HepG2 (cell line): ENCODE measurements at regions not wholly inside any gene's neighbourhood (a gene's known extent, or its start where the extent isn't known, plus 50 kb on each side); places are given as distances from the start of the nearest gene placed in this dataset.

Source experiments
- ARNTL ChIP-seq: sonication (generic); formaldehyde crosslinking; IDR thresholded peaks from 2 replicates; pipeline ENCODE4 v1.4.0; 2020; ENCODE audit warnings: mild to moderate bottlenecking, missing genetic modification reagents
- ATF4 ChIP-seq, 2 experiments: fragments of 450-650 bp in 1 of 2; sonication (generic) in 1 of 2; formaldehyde crosslinking; IDR thresholded peaks; 2 replicates each; pipeline versions ENCODE4 v1.5.0 to v1.8.0; 2020 to 2022; ENCODE audit warnings: mild to moderate bottlenecking in 1 of 2, missing genetic modification reagents in 1 of 2
- E2F5 ChIP-seq: sonication (generic); formaldehyde crosslinking; conservative IDR thresholded peaks from 2 replicates; pipeline ENCODE4 v1.4.0; 2020; ENCODE audit warnings: missing genetic modification reagents
- ESRRA ChIP-seq: sonication (generic); formaldehyde crosslinking; IDR thresholded peaks from 2 replicates; pipeline ENCODE4 v1.5.1; 2020; ENCODE audit warnings: mild to moderate bottlenecking, low read depth, missing genetic modification reagents
- ETS1 ChIP-seq: sonication (generic); formaldehyde crosslinking; IDR thresholded peaks from 2 replicates; pipeline ENCODE4 v1.4.0; 2020; ENCODE audit warnings: missing genetic modification reagents
- EZH2 ChIP-seq: conservative IDR thresholded peaks from 2 replicates; pipeline ENCODE4 v1.6.1; 2012; ENCODE audit warnings: mild to moderate bottlenecking, low read depth, low read length, moderate library complexity
- FOXA3 ChIP-seq: IDR thresholded peaks from 2 replicates; pipeline ENCODE4 v1.6.1; 2016; ENCODE audit warnings: missing genetic modification reagents, missing compliant biosample characterization
- KDM6A ChIP-seq: IDR thresholded peaks from 2 replicates; pipeline ENCODE4 v1.6.1; 2016; ENCODE audit warnings: low read depth
- MAFF ChIP-seq: IDR thresholded peaks from 2 replicates; pipeline ENCODE4 v1.6.1; 2011; ENCODE audit warnings: low read depth, low read length, improper control_type of control experiment
- MAX ChIP-seq: IDR thresholded peaks from 2 replicates; pipeline ENCODE4 v1.6.1; 2012; ENCODE audit warnings: inconsistent platforms
- MED1 ChIP-seq: sonication (generic); formaldehyde crosslinking; IDR thresholded peaks from 2 replicates; pipeline ENCODE4 v1.4.0; 2020; ENCODE audit warnings: missing genetic modification reagents
- NFE2 ChIP-seq: sonication (generic); formaldehyde crosslinking; IDR thresholded peaks from 2 replicates; pipeline ENCODE4 v1.4.0; 2020; ENCODE audit warnings: missing genetic modification reagents
- NFE2L2 ChIP-seq: fragments of 150-350 bp; IDR thresholded peaks from 2 replicates; pipeline ENCODE4 v1.6.1; 2014; ENCODE audit warnings: low read length
- NFIC ChIP-seq: IDR thresholded peaks from 2 replicates; pipeline ENCODE4 v1.6.1; 2012; ENCODE audit warnings: mild to moderate bottlenecking, low read length, inconsistent platforms
- PAX8 ChIP-seq: sonication (generic); formaldehyde crosslinking; IDR thresholded peaks from 2 replicates; pipeline ENCODE4 v1.8.0; 2022; ENCODE audit warnings: mild to moderate bottlenecking, missing genetic modification reagents, borderline replicate concordance
- RXRB ChIP-seq: IDR thresholded peaks from 2 replicates; pipeline ENCODE4 v1.6.1; 2016; ENCODE audit warnings: borderline replicate concordance, missing genetic modification reagents, missing compliant biosample characterization
- SNAPC5 ChIP-seq: sonication (generic); formaldehyde crosslinking; IDR thresholded peaks from 2 replicates; pipeline ENCODE4 v1.8.1; 2023; ENCODE audit warnings: mild to moderate bottlenecking, missing genetic modification reagents, borderline replicate concordance
- TARDBP ChIP-seq: sonication (generic); formaldehyde crosslinking; IDR thresholded peaks from 2 replicates; pipeline ENCODE4 v1.8.0; 2022; ENCODE audit warnings: mild to moderate bottlenecking, missing genetic modification reagents
- TEAD3 ChIP-seq: optimal IDR thresholded peaks from 2 replicates; pipeline ENCODE3; 2016; ENCODE audit warnings: borderline replicate concordance
- TFAP4 ChIP-seq: sonication (generic); IDR thresholded peaks from 2 replicates; pipeline ENCODE4 v1.6.1; 2016; ENCODE audit warnings: low read depth, borderline replicate concordance
- YEATS4 ChIP-seq: sonication (generic); formaldehyde crosslinking; IDR thresholded peaks from 2 replicates; pipeline ENCODE4 v1.4.0; 2020; ENCODE audit warnings: missing genetic modification reagents, borderline replicate concordance
- ZBTB38 ChIP-seq: sonication (generic); formaldehyde crosslinking; IDR thresholded peaks from 2 replicates; pipeline ENCODE4 v1.5.1; 2020; ENCODE audit warnings: mild to moderate bottlenecking, missing genetic modification reagents
- ZC3H13 ChIP-seq: sonication (generic); formaldehyde crosslinking; IDR thresholded peaks from 2 replicates; pipeline ENCODE4 v1.8.1; 2023; ENCODE audit warnings: mild to moderate bottlenecking, missing genetic modification reagents, moderate library complexity
- ZIK1 ChIP-seq: sonication (generic); formaldehyde crosslinking; IDR thresholded peaks from 2 replicates; pipeline ENCODE4 v1.5.0; 2020; ENCODE audit warnings: mild to moderate bottlenecking, low read depth, missing genetic modification reagents, borderline replicate concordance
- ZNF296 ChIP-seq: sonication (generic); formaldehyde crosslinking; conservative IDR thresholded peaks from 2 replicates; pipeline ENCODE4 v1.5.0; 2020; ENCODE audit warnings: mild to moderate bottlenecking, missing genetic modification reagents
- ZNF362 ChIP-seq: sonication (generic); formaldehyde crosslinking; IDR thresholded peaks from 2 replicates; pipeline ENCODE4 v1.4.0; 2020; ENCODE audit warnings: missing genetic modification reagents, mild to moderate bottlenecking, borderline replicate concordance
- ZNF570 ChIP-seq: sonication (generic); formaldehyde crosslinking; IDR thresholded peaks from 2 replicates; pipeline ENCODE4 v1.4.0; 2020; ENCODE audit warnings: mild to moderate bottlenecking, missing genetic modification reagents, borderline replicate concordance
- ZNF83 ChIP-seq: sonication (generic); formaldehyde crosslinking; IDR thresholded peaks from 2 replicates; pipeline ENCODE4 v1.4.0; 2020; ENCODE audit warnings: missing genetic modification reagents, mild to moderate bottlenecking, borderline replicate concordance

- TF ChIP-seq ZC3H13 (CRISPR knock-in tag) = no peak
- no peak for TF ChIP-seq ZNF83 (CRISPR knock-in tag)
- TF ChIP-seq MAX = peak; percentile 15; the same call in 1 of the 2 replicates
- TF ChIP-seq NFE2 (CRISPR knock-in tag) = 0 out of 2 replicates have a peak, but pooled peaks have one; percentile 43
- no peak for TF ChIP-seq TEAD3 (CRISPR knock-in tag)
- TF ChIP-seq RXRB = 0 out of 2 replicates have a peak, but pooled peaks have one; percentile 32
- TF ChIP-seq ETS1 (CRISPR knock-in tag) = no peak
- no peak for TF ChIP-seq TFAP4
- no peak for TF ChIP-seq KDM6A (CRISPR knock-in tag)
- TF ChIP-seq MED1 = no peak
- no peak for TF ChIP-seq ZNF570 (CRISPR knock-in tag)
- peak; percentile 64 for TF ChIP-seq FOXA3
- TF ChIP-seq EZH2 = no peak
- TF ChIP-seq ATF4 (CRISPR knock-in tag; IDR thresholded peaks at IDR 0.05) = no peak
- peak; percentile 81 for TF ChIP-seq NFE2L2
- TF ChIP-seq E2F5 (CRISPR knock-in tag) = no peak
- 0 out of 2 replicates have a peak, but pooled peaks have one; percentile 24 for TF ChIP-seq MAFF
- TF ChIP-seq YEATS4 (CRISPR knock-in tag) = no peak
- TF ChIP-seq NFIC = no peak
- TF ChIP-seq TARDBP = no peak
- no peak for TF ChIP-seq ARNTL (CRISPR knock-in tag)
- TF ChIP-seq ZBTB38 = no peak
- no peak for TF ChIP-seq SNAPC5 (CRISPR knock-in tag)
- no peak for TF ChIP-seq ZNF362 (CRISPR knock-in tag)
- no peak for TF ChIP-seq PAX8 (CRISPR knock-in tag)
- no peak for TF ChIP-seq ZNF296 (CRISPR knock-in tag)
- no peak for TF ChIP-seq ZIK1
- no peak for TF ChIP-seq ESRRA (CRISPR knock-in tag)
- TF ChIP-seq, all 625 proteins: peak for 10
Observed at GRCh38 chr3:118803096-118803476, 231.6 kb downstream of the IGSF11 start (continued).
